GM19043 (cell line): ENCODE measurements at regions not wholly inside any gene's neighbourhood (a gene's known extent, or its start where the extent isn't known, plus 50 kb on each side); places are given as distances from the start of the nearest gene placed in this dataset.

Experiments used
- ATAC-seq: cut with Tn5 transposase; IDR thresholded peaks from one replicate; pipeline ENCODE4 v1.9.1; 2021; ENCODE audit warnings: low read depth; ENCODE audit not compliant: unreplicated experiment

DNA sequence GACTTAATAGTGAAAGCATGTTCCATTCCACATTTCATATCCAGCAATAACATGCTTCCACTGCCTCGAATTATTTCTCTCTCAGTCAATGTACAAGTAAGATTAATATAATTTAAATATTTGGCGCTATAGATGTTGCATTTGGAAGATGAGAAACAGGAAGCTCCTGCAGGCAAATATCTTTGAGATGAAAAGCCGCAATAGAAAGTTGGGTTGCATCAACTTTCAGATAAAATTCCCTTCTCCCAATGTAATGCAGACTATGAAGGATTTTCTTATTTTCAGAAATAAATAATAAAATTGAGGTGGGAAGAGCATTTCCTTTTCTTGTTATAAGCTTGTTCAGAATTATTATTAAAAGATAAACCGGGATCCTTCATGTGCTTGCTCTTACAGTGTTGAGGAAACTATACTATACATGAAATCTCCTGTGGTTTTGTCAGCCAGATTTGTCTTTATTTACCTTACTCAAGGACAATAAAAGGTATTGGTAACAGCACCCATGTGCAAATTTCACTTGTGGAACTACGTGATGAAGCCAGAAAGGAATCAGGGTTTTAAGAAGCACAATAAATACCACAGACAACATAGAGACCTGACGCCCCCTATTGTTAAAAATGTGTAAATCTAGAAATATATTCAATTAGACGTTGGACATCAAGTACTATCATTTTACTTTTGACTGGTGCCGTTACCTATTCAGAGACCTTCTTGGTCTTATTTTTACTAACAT is 307.0 kb downstream of the ARPP21 start:
- no peak for ATAC-seq

- ATAC-seq: no peak
Measured at GRCh38 chr3:35946854-35947515, 307.7 kb downstream of the ARPP21 start.

- no peak for ATAC-seq
Measured at GRCh38 chr3:35950021-35950420, 310.7 kb downstream of the ARPP21 start.

DNA sequence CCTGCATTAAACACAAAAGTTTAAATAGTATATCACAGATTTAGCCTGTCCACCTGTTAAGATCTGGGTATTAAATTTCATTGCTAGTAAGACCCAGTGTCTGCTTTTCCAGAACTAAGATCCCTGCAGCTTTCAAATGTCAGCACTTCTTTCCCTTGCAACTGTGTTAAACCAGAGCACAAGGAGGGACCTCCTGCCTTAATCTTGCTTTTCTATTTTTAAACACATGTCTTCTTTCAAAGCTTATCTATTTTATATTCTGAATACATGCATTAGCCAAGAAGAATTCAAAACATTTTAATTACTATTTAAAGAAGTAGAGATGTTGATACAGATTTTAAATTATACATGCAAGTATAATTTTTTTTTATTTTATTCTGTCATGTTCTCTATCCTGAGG is 315.1 kb downstream of the ARPP21 start:
- no peak for ATAC-seq

- ATAC-seq: no peak
Measured at GRCh38 chr3:35965908-35966307, 326.6 kb downstream of the ARPP21 start.

GRCh38 chr3:35966629-35967464 is 327.5 kb downstream of the ARPP21 start:
- no peak for ATAC-seq

DNA sequence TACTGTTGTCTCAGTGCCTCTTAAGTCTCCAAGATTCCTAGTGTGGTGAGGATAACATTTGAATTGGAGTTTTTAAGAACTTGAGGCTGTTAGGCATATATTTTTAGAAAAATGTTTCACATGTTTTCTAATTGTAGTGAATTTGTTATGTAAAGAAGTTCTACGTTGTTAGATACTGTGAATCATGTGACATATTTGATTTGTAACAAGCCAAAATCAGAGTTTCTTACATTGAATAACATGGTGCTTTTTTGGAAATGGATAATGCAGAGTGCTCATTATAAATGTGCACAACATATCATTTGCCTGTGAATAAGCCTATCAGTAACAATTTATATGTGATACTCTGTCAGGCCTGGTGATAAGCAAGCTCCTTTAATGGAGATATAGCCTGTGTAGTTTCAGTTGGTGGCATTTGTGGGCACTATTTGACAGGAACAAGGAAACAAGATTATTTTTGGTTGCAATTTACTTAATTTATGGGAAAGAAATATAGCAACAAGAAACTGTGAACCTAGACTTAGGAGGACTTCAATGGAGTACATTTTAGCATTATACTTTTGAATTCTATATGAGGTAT is 328.8 kb downstream of the ARPP21 start:
- no peak for ATAC-seq

GRCh38 chr3:35969406-35969805 is 330.1 kb downstream of the ARPP21 start:
- ATAC-seq: no peak

DNA sequence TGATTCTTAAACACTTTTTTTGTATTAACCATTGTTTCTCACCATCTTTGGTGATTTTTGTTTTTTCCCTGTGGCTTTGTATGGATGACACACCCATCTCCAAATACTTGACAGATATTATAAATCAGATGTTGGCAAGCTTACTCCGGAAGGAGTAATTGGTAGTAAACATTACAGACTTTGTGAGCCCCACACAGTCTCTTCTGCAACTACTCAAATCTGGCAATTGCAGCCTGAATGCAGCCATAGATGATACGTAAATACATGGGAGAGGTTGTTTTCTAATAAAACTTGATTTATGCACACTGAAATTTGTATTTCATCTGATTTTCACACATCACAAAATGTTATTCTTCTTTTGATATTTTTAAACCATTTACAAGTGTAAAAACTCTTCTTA is 331.5 kb downstream of the ARPP21 start:
- ATAC-seq: no peak

DNA sequence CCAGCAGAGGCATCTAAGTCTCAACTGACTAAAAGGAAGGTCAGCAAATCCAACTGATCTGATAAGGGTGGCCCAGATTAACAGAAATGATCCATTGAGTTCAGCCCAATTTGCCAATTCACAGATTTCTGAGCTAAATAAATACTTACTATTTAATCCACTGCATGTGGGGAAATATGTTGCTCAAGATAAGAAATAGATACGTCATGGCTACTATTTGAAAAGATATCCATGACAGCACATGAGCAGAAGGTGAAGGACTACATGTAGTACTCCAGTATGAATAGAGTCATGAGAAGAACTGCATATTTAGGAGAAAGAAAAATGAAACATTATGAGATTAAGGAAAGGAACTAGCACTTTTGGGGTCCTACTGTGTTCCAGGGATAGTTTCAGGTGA is 332.4 kb downstream of the ARPP21 start:
- ATAC-seq: no peak

DNA sequence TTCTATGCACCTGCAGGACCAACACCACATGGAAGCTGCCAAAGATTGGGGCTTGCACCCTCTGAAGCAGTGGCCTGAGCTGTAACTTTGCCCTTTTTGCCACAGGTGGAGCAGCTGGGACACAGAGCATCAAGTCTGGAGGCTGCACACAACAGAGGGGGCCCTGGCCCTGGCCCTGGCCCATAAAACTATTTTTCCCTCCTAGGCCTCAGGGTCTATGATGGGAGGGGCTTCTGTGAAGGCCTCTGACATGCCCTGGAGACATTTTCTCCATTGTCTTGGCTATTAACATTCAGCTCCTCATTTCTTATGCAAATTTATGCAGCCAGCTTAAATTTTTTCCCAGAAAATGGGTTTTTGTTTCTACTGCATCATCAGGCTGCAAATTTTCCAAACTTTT is 335.5 kb downstream of the ARPP21 start:
- no peak for ATAC-seq

- no peak for ATAC-seq
Measured at GRCh38 chr3:35986161-35986560, 346.8 kb downstream of the ARPP21 start.

GRCh38 chr3:35987386-35987785 is 348.1 kb downstream of the ARPP21 start:
- ATAC-seq: no peak

DNA sequence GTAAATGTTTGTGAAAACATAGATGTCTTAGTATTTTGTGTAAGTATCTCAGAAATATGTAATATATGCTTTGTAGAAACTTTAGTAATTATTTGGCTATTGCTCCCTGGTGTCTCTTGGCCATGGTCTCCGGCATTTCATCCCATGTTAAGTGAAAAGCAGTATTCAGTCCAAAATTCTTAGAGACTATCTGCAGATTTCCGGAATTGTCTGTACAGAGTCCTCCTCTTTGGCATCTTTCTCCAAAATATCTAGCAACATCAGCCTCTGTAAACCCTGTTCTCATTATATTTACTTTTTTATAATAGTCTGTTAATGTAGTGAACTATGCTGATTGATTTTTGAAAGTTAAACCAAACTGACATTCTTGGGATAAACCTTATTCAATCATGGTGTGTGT is 352.7 kb downstream of the ARPP21 start:
- no peak for ATAC-seq

GRCh38 chr3:36011791-36012190 is 368.5 kb upstream of the STAC start:
- no peak for ATAC-seq

DNA sequence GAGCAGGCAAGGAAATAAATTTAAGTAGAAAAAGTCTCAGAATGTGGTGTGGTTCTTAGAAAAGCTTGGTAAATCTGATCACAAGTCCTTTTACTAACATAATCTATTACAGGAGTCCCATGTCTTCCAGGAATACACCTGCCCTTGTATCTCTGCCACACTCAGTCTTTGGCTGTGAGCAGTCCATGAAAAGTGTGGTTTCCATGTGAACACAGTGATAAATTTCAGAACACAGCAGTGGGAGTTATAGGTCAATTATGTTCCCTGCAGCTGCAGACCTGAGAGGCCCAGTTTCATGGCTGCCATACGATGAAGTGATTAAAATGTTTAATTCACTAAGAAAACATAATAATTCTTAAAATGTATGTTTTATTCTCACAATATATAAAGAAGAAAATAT is 366.9 kb upstream of the STAC start:
- ATAC-seq: no peak

DNA sequence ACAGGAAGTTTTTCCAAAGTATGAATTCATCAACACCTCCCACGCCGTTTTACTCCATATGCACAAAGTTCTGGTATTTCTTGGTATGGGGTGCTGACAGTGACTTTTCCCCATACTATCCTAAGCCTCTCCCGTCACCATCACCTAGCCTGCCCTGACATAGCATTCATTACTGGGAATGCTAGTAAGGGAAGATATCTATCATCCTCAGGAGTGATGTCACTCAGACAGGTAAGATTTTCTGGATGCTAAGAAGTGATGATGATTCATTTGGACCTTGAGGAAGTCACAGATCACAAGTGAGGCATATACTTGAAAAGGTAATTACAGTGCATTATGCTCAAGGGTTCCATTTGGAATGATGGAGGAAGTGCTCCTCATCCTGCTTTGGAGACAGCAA is 355.1 kb upstream of the STAC start:
- no peak for ATAC-seq

DNA sequence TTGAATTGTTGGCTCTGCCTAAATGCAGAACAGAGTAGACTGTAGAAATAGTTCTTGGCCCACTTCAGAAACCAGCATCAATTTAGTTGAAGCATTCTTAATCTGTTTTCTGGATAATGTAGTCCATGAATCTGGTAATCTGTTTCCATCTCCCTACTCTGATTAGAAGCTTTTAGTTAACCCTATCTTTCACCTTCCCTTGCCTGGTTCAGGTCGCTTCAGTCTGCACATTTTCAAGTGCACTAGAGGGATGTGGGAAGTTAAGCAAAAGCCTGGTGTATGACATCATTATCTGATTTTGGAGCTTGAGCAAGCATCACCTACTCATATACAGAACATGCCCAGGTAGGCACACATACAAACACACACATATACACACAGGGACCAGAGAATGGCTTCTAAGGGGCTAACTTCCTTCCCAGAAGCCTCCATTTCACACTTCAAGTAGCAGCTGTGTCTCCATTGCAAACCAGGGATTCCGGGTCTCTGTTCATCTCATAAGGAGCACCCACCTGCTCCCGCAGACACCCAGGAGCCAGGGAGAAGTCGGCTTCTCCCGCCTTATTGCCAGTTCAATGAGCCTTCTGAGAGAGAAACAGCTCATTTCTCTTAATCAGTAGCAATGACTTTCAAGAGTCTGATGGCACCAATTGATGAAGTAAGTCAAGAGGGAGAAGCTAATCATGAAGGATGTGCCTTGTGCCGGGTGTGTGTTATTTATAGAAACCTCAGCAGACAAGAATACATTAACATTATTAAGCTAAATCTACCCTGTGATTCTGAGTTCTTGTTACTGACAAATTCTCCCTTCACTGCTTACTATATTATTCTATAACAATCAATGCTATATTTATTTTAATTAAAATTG is 347.9 kb upstream of the STAC start:
- ATAC-seq: no peak

GRCh38 chr3:36058404-36059030 is 321.8 kb upstream of the STAC start:
- no peak for ATAC-seq

DNA sequence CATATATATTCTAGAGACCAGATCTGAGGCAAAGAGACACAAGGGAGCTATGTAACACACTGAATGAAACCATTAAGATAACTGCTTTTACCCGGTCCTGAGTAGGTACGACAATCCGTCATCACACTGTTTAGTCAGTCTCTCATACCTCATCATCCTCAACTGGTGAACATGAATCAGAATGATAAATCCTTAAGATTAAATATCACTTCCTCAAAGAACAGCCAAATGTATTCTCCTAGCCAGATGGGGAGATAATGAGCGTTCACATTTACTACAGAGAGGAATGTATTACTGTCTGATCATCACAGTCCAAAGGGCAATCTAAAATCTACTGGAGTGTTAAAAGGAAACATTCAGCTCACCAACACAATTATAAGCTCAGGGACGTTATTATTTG is 319.4 kb upstream of the STAC start:
- no peak for ATAC-seq
